ENCODE measurements at regions not wholly inside any gene's neighbourhood (a gene's known extent, or its start where the extent isn't known, plus 50 kb on each side); places are given as distances from the start of the nearest gene placed in this dataset.

GRCh38 chr14:101077481-101078074 lies 174.1 kb upstream of the RTL1 start:
- peaks cover 0 to 18% (median 0%) of the 10 kb centered on the region in 7 donors for H3K9me3 Mint-ChIP-seq
- no peak overlapping the region for H3K27ac Mint-ChIP-seq
- DNase-seq: no peak
- no peaks in the 10 kb centered on the region for H3K36me3 Mint-ChIP-seq
- peaks cover 22 to 63% (median 62%) of the 10 kb centered on the region in 3 donors for H3K27me3 Mint-ChIP-seq
- ATAC-seq (ENCODE audit: low read depth in 2 of 2): peak in 1 of 2 donors; percentile 63
- peaks cover 10 to 25% (median 18%) of the 10 kb centered on the region in 3 donors for H3K4me1 Mint-ChIP-seq
- H3K4me3 Mint-ChIP-seq: peak overlapping the region in 6 of 8 donors; percentile 53 to 78 (median 65)

- no peak for DNase-seq
- ATAC-seq (ENCODE audit: low read depth in 2 of 2): no peak
- H3K4me1 Mint-ChIP-seq: peaks cover 10 to 25% (median 18%) of the 10 kb centered on the region in 3 donors
- no peaks in the 10 kb centered on the region for H3K36me3 Mint-ChIP-seq
- no peak overlapping the region for H3K27ac Mint-ChIP-seq
- peaks cover 22 to 63% (median 57%) of the 10 kb centered on the region in 3 donors for H3K27me3 Mint-ChIP-seq
- peak overlapping the region in 5 of 8 donors; percentile 15 to 79 (median 51) for H3K4me3 Mint-ChIP-seq
- H3K9me3 Mint-ChIP-seq: peaks cover 0 to 18% (median 2%) of the 10 kb centered on the region in 7 donors
Measured at GRCh38 chr14:101078170-101078891, 174.8 kb upstream of the RTL1 start.

GRCh38 chr14:101078892-101079221 lies 175.3 kb upstream of the RTL1 start:
- peak overlapping the region in 1 of 6 donors; percentile 38 for H3K27ac Mint-ChIP-seq
- ATAC-seq (ENCODE audit: low read depth in 2 of 2): no peak
- no peak overlapping the region for H3K4me3 Mint-ChIP-seq
- H3K36me3 Mint-ChIP-seq: no peaks in the 10 kb centered on the region
- no peak for DNase-seq
- H3K27me3 Mint-ChIP-seq: peaks cover 22 to 63% (median 57%) of the 10 kb centered on the region in 3 donors
- H3K9me3 Mint-ChIP-seq: peaks cover 0 to 18% (median 2%) of the 10 kb centered on the region in 7 donors
- peaks cover 10 to 25% (median 18%) of the 10 kb centered on the region in 3 donors for H3K4me1 Mint-ChIP-seq

GRCh38 chr14:101080922-101081593 lies 177.5 kb upstream of the RTL1 start:
- peaks cover 10 to 15% (median 14%) of the 10 kb centered on the region in 3 donors for H3K4me1 Mint-ChIP-seq
- no peak overlapping the region for H3K27ac Mint-ChIP-seq
- peaks cover 0 to 5% of the 10 kb centered on the region in 2 donors for H3K36me3 Mint-ChIP-seq
- DNase-seq (no peak), ATAC-seq (ENCODE audit: low read depth in 2 of 2) (no peak)
- H3K27me3 Mint-ChIP-seq: peaks cover 15 to 47% (median 47%) of the 10 kb centered on the region in 3 donors
- peaks cover 2 to 24% (median 3%) of the 10 kb centered on the region in 7 donors for H3K9me3 Mint-ChIP-seq
- no peak overlapping the region for H3K4me3 Mint-ChIP-seq

GRCh38 chr14:101082036-101082435 lies 178.5 kb upstream of the RTL1 start:
- Mint-ChIP-seq H3K4me1 (peaks cover 6 to 11% (median 9%) of the 10 kb centered on the region in 3 donors), H3K4me3 (no peak overlapping the region), H3K27ac (peak overlapping the region in 1 of 6 donors; percentile 36), H3K27me3 (peaks cover 20 to 39% (median 37%) of the 10 kb centered on the region in 3 donors), H3K9me3 (peaks cover 2 to 30% (median 4%) of the 10 kb centered on the region in 7 donors), H3K36me3 (peaks cover 0 to 8% of the 10 kb centered on the region in 2 donors)
- no peak for DNase-seq
- no peak for ATAC-seq (ENCODE audit: low read depth in 2 of 2)

GRCh38 chr14:101082436-101083384 lies 179.2 kb upstream of the RTL1 start:
- Mint-ChIP-seq H3K27me3 (peaks cover 20 to 32% (median 30%) of the 10 kb centered on the region in 3 donors), H3K4me1 (peaks cover 0 to 5% (median 3%) of the 10 kb centered on the region in 3 donors)

GRCh38 chr14:101083564-101084435 lies 180.3 kb upstream of the RTL1 start:
- Mint-ChIP-seq H3K36me3 (peaks cover 0 to 8% of the 10 kb centered on the region in 2 donors), H3K27ac (no peak overlapping the region), H3K4me3 (no peak overlapping the region)

More at GRCh38 chr14:101082436-101083384, 179.2 kb upstream of the RTL1 start:
- ATAC-seq (ENCODE audit: low read depth in 2 of 2) (no peak), DNase-seq (no peak)
- Mint-ChIP-seq H3K36me3 (peaks cover 0 to 8% of the 10 kb centered on the region in 2 donors), H3K4me3 (peak overlapping the region in 1 of 8 donors; percentile 10), H3K27ac (no peak overlapping the region), H3K9me3 (peaks cover 2 to 30% (median 4%) of the 10 kb centered on the region in 7 donors)

GRCh38 chr14:101084436-101084826 lies 180.9 kb upstream of the RTL1 start:
- Mint-ChIP-seq H3K9me3 (peaks cover 2 to 30% (median 4%) of the 10 kb centered on the region in 7 donors), H3K27ac (no peak overlapping the region), H3K4me3 (no peak overlapping the region), H3K4me1 (no peaks in the 10 kb centered on the region), H3K36me3 (peaks cover 0 to 8% of the 10 kb centered on the region in 2 donors), H3K27me3 (peaks cover 13 to 15% (median 13%) of the 10 kb centered on the region in 3 donors)
- ATAC-seq (ENCODE audit: low read depth in 2 of 2) (no peak), DNase-seq (no peak)

More at GRCh38 chr14:101083564-101084435, 180.3 kb upstream of the RTL1 start:
- no peak for DNase-seq
- peaks cover 0 to 1% (median 0%) of the 10 kb centered on the region in 3 donors for H3K4me1 Mint-ChIP-seq
- no peak for ATAC-seq (ENCODE audit: low read depth in 2 of 2)
- H3K9me3 Mint-ChIP-seq: peaks cover 2 to 30% (median 4%) of the 10 kb centered on the region in 7 donors
- peaks cover 16 to 21% (median 20%) of the 10 kb centered on the region in 3 donors for H3K27me3 Mint-ChIP-seq

GRCh38 chr14:101086926-101087325 lies 183.4 kb upstream of the RTL1 start:
- Mint-ChIP-seq H3K9me3 (peaks cover 0 to 11% (median 4%) of the 10 kb centered on the region in 7 donors), H3K4me3 (no peak overlapping the region), H3K36me3 (peaks cover 0 to 8% of the 10 kb centered on the region in 2 donors), H3K27ac (peak overlapping the region in 2 of 6 donors; percentile 16 to 54), H3K4me1 (no peaks in the 10 kb centered on the region), H3K27me3 (peaks cover 4 to 8% (median 7%) of the 10 kb centered on the region in 3 donors)
- no peak for ATAC-seq (ENCODE audit: low read depth in 2 of 2)
- no peak for DNase-seq

- DNase-seq (no peak), ATAC-seq (ENCODE audit: low read depth in 2 of 2) (no peak)
- peaks cover 4 to 8% (median 7%) of the 10 kb centered on the region in 3 donors for H3K27me3 Mint-ChIP-seq
- no peaks in the 10 kb centered on the region for H3K4me1 Mint-ChIP-seq
- peak overlapping the region in 1 of 6 donors; percentile 33 for H3K27ac Mint-ChIP-seq
- peaks cover 0 to 11% (median 4%) of the 10 kb centered on the region in 7 donors for H3K9me3 Mint-ChIP-seq
- H3K36me3 Mint-ChIP-seq: peaks cover 0 to 8% of the 10 kb centered on the region in 2 donors
- H3K4me3 Mint-ChIP-seq: no peak overlapping the region
Measured at GRCh38 chr14:101087614-101088394, 184.3 kb upstream of the RTL1 start.

GRCh38 chr14:101088395-101088667 lies 184.8 kb upstream of the RTL1 start:
- peaks cover 0 to 8% of the 10 kb centered on the region in 2 donors for H3K36me3 Mint-ChIP-seq
- DNase-seq (no peak), ATAC-seq (ENCODE audit: low read depth in 2 of 2) (no peak)
- no peak overlapping the region for H3K27ac Mint-ChIP-seq
- H3K27me3 Mint-ChIP-seq: peaks cover 4 to 8% (median 7%) of the 10 kb centered on the region in 3 donors
- peaks cover 0 to 11% (median 3%) of the 10 kb centered on the region in 7 donors for H3K9me3 Mint-ChIP-seq
- no peaks in the 10 kb centered on the region for H3K4me1 Mint-ChIP-seq
- no peak overlapping the region for H3K4me3 Mint-ChIP-seq

Data from naive B cell (primary cell).